Caco-2 (cell line): ENCODE measurements at regions not wholly inside any gene's neighbourhood (a gene's known extent, or its start where the extent isn't known, plus 50 kb on each side); places are given as distances from the start of the nearest gene placed in this dataset.

Source experiments
- BruUV-seq: library from RNA; stranded (reverse); fragments of 400-500 nt; replicated peaks from 2 replicates; lab custom pipeline; 2021; lab: Mats Ljungman, UMichigan
- CTCF ChIA-PET: fragments of 300-600 bp; sonication (Branson Sonifier 250); formaldehyde crosslinking; loops from one replicate; lab custom pipeline; 2022; ENCODE audit warnings: antibody characterized with exemption; lab: Charles Lee
- POLR2A ChIA-PET: fragments of 300-600 bp; sonication (Branson Sonifier 250); formaldehyde crosslinking; loops from one replicate; lab custom pipeline; 2022; ENCODE audit warnings: antibody characterized with exemption; lab: Charles Lee
- DNase-seq, 2 experiments: peaks; one replicate each; pipeline versions ENCODE4 v3.0.0 to v3.0.0-alpha.2; 2020 to 2022
- H3K27me3 ChIP-seq: replicated peaks from 2 replicates; pipeline ENCODE4 v1.6.0; 2011; ENCODE audit warnings: low read length; ENCODE audit not compliant: control insufficient read depth, insufficient read depth
- H3K36me3 ChIP-seq: 2 replicates; pipeline ENCODE4 v1.5.1; 2011; ENCODE audit warnings: low read length; ENCODE audit not compliant: control insufficient read depth, insufficient read depth
- H3K4me1 ChIP-seq: fragments of 250-450 bp; sonication (Bioruptor Pico); 2 replicates; pipeline ENCODE4 v1.5.1; 2020; ENCODE audit warnings: mild to moderate bottlenecking
- H3K4me3 ChIP-seq: 2 replicates; pipeline ENCODE4 v1.5.1; 2011; ENCODE audit warnings: low read depth, mild to moderate bottlenecking, control low read depth, low read length
- H3K9me3 ChIP-seq: fragments of 250-450 bp; sonication (Bioruptor Pico); 2 replicates; pipeline ENCODE4 v1.5.1; 2020; ENCODE audit warnings: mild to moderate bottlenecking, moderate library complexity
- H3K27ac Mint-ChIP-seq: one replicate; pipeline ENCODE4 v1.8.0; 2022; ENCODE audit warnings: mixed read lengths; ENCODE audit not compliant: unreplicated experiment
- H3K27me3 Mint-ChIP-seq: one replicate; pipeline ENCODE4 v1.8.0; 2022; ENCODE audit warnings: mixed read lengths; ENCODE audit not compliant: insufficient read depth, unreplicated experiment
- H3K36me3 Mint-ChIP-seq: one replicate; pipeline ENCODE4 v1.8.0; 2022; ENCODE audit warnings: mild to moderate bottlenecking, mixed read lengths; ENCODE audit not compliant: insufficient read depth, unreplicated experiment
- H3K4me1 Mint-ChIP-seq: one replicate; pipeline ENCODE4 v1.8.0; 2022; ENCODE audit warnings: low read depth, mixed read lengths; ENCODE audit not compliant: unreplicated experiment
- H3K4me3 Mint-ChIP-seq: one replicate; pipeline ENCODE4 v1.8.0; 2022; ENCODE audit warnings: mild to moderate bottlenecking, moderate library complexity, mixed read lengths; ENCODE audit not compliant: unreplicated experiment
- H3K9me3 Mint-ChIP-seq: one replicate; pipeline ENCODE4 v1.8.0; 2022; ENCODE audit warnings: mixed read lengths; ENCODE audit not compliant: unreplicated experiment
- intact Hi-C: fragments of 100-400 bp; cut with micrococcal nuclease; formaldehyde crosslinking; loops from one replicate; pipeline ENCODE4 v1.10.0; 2022; ENCODE audit not compliant: unreplicated experiment
- TF ChIP-seq, protein P1 (sequence below), 2 experiments: fragments of 200-600 bp in 1 of 2; IDR thresholded peaks; 1 replicate in 1 of 2; 2 replicates in 1 of 2; pipeline versions ENCODE4 v1.5.1 to v1.8.0; 2011 to 2022; ENCODE audit warnings: antibody characterized with exemption in 1 of 2, control low read depth in 1 of 2, inconsistent platforms in 1 of 2, low read depth in 1 of 2, low read length in 1 of 2, mild to moderate bottlenecking in 1 of 2, moderate library complexity in 1 of 2; ENCODE audit not compliant: insufficient read depth in 1 of 2, severe bottlenecking in 1 of 2, unreplicated experiment in 1 of 2

DNA sequence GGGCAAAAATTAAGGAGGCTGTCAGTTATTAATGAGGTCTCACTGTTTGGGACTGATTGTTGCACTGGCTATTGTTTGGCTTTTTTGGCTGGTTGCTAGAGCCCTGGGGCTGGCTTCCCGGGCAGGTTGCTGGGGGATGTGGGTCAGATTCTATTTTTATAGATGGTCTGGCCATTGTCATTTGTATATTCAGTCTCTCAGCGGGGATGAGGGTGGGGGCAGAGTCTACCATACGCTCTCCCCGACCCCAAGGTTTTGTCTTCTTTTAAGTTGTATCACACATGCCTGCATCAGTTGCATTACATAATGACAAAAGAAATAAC is 84.3 kb upstream of the GRB10 start:
- Histone ChIP-seq H3K4me1 (no peaks in the 10 kb centered on the region), H3K36me3 (no peaks in the 10 kb centered on the region), H3K27me3 (no peaks in the 10 kb centered on the region), H3K9me3 (no peaks in the 10 kb centered on the region), H3K4me3 (no peak overlapping the region)
- ChIA-PET POLR2A (no interaction called here), CTCF (no interaction called here)
- TF ChIP-seq, protein P1, sequence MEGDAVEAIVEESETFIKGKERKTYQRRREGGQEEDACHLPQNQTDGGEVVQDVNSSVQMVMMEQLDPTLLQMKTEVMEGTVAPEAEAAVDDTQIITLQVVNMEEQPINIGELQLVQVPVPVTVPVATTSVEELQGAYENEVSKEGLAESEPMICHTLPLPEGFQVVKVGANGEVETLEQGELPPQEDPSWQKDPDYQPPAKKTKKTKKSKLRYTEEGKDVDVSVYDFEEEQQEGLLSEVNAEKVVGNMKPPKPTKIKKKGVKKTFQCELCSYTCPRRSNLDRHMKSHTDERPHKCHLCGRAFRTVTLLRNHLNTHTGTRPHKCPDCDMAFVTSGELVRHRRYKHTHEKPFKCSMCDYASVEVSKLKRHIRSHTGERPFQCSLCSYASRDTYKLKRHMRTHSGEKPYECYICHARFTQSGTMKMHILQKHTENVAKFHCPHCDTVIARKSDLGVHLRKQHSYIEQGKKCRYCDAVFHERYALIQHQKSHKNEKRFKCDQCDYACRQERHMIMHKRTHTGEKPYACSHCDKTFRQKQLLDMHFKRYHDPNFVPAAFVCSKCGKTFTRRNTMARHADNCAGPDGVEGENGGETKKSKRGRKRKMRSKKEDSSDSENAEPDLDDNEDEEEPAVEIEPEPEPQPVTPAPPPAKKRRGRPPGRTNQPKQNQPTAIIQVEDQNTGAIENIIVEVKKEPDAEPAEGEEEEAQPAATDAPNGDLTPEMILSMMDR (IDR thresholded peaks at IDR 0.05; ENCODE audit: insufficient read depth in 1 of 2, low read depth in 1 of 2, low read length in 1 of 2, severe bottlenecking in 1 of 2, unreplicated experiment in 1 of 2), result no peak
- DNase-seq, result no peak
- Mint-ChIP-seq H3K4me1 (peaks cover 6% of the 10 kb centered on the region), H3K36me3 (no peaks in the 10 kb centered on the region), H3K9me3 (no peaks in the 10 kb centered on the region), H3K27ac (no peak overlapping the region), H3K27me3 (no peaks in the 10 kb centered on the region), H3K4me3 (no peak overlapping the region)
- no TSS peak for BruUV-seq
- intact Hi-C loops, result no loop called here

DNA sequence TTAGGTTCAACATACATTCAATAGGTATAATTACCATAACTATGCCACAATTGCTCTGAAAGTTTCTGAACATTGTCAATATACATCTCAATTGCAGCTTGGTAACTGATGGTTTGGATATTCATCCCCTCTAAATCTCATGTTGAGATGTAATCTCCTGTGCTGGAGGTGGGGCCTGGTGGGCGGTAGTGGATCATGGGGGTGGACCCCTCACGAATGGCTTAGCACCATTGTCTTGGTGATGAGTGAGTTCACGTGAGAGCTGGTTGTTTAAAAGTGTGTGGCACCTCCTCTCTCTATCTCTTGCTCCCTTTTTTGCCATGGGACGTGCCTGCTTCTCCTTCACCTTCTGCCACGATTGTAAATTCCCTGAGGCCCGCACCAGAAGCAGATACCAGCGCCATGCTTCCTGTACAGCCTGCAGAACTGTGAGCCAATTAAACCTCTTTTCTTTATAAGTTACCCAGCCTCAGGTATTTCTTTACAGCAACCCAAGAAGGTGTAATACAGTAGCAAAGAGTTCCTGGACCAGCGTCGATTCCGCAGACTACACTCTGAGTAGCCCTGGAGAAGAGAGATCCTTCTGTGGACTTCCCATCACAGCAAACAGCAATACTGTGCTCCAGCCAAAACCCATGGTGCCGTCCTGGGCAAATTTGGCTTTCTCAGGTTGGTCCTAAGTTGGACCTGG is 83.8 kb upstream of the GRB10 start:
- H3K4me3 Mint-ChIP-seq, result no peak overlapping the region
- no TSS peak for BruUV-seq
- Histone ChIP-seq H3K36me3 (no peaks in the 10 kb centered on the region), H3K27me3 (no peaks in the 10 kb centered on the region), H3K9me3 (no peaks in the 10 kb centered on the region), H3K4me3 (no peak overlapping the region), H3K4me1 (no peaks in the 10 kb centered on the region)
- POLR2A ChIA-PET, result no interaction called here
- peaks cover 6% of the 10 kb centered on the region for H3K4me1 Mint-ChIP-seq
- DNase-seq, result no peak
- CTCF ChIA-PET, result interaction anchor here (0.6 kb wide), 1 partner anchor 638 kb away, joined by 4 read pairs; no protein-coding TSS in a partner anchor
- H3K27ac Mint-ChIP-seq, result no peak overlapping the region
- no peaks in the 10 kb centered on the region for H3K27me3 Mint-ChIP-seq
- H3K9me3 Mint-ChIP-seq, result no peaks in the 10 kb centered on the region
- TF ChIP-seq, protein P1 (IDR thresholded peaks at IDR 0.05; ENCODE audit: insufficient read depth in 1 of 2, low read depth in 1 of 2, low read length in 1 of 2, severe bottlenecking in 1 of 2, unreplicated experiment in 1 of 2), result no peak
- no peaks in the 10 kb centered on the region for H3K36me3 Mint-ChIP-seq
- intact Hi-C loops, result no loop called here

DNA sequence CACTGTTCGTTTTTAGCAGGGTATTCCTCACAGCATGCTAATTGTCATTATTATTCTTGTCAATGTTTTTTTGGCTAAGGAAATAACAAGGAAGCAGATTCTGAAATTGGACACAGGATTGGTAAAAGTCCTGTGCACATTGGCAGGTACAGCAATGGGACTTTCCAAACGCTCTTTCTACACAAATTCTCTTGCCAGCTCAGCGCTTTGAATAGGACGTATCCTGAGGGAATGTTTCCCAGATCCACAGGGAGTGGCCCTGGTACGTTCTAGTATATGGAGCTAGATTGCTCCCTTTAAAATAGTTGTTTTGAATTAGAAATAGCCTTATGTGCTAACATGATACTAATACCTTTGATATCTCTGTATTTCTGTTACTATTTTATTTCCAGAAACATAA is 82.8 kb upstream of the GRB10 start:
- Mint-ChIP-seq H3K27me3 (no peaks in the 10 kb centered on the region), H3K4me3 (no peak overlapping the region), H3K4me1 (peaks cover 6% of the 10 kb centered on the region), H3K36me3 (no peaks in the 10 kb centered on the region), H3K9me3 (no peaks in the 10 kb centered on the region), H3K27ac (no peak overlapping the region)
- no peaks in the 10 kb centered on the region for H3K4me1 ChIP-seq
- no peaks in the 10 kb centered on the region for H3K9me3 ChIP-seq
- ChIA-PET POLR2A (no interaction called here), CTCF (interaction anchor here (0.6 kb wide), 1 partner anchor 1144 kb away, joined by 3 read pairs; no protein-coding TSS in a partner anchor)
- BruUV-seq, result no TSS peak
- no peak overlapping the region for H3K4me3 ChIP-seq
- no peaks in the 10 kb centered on the region for H3K36me3 ChIP-seq
- no peak for DNase-seq
- intact Hi-C loops, result no loop called here
- TF ChIP-seq, protein P1 (IDR thresholded peaks at IDR 0.05; ENCODE audit: insufficient read depth in 1 of 2, low read depth in 1 of 2, low read length in 1 of 2, severe bottlenecking in 1 of 2, unreplicated experiment in 1 of 2), result no peak
- H3K27me3 ChIP-seq, result no peaks in the 10 kb centered on the region
